Sigmoid colon (tissue), 6 donors: ENCODE measurements at regions not wholly inside any gene's neighbourhood (a gene's known extent, or its start where the extent isn't known, plus 50 kb on each side); places are given as distances from the start of the nearest gene placed in this dataset.

Experiments
- DNase-seq: peaks from one replicate; pipeline ENCODE4 v3.0.0-alpha.2; 2019
- H3K27ac ChIP-seq, 4 donors: fragments of 200-600 bp; sonication (generic); one replicate each; pipeline ENCODE4 v1.5.1; 2016 to 2019; ENCODE audit warnings: mild to moderate bottlenecking in 1 of 4
- H3K27me3 ChIP-seq, 3 donors: fragments of 200-600 bp; sonication (generic); one replicate each; pipeline ENCODE4 v1.5.1; 2019; ENCODE audit warnings: mild to moderate bottlenecking in 1 of 3
- H3K36me3 ChIP-seq, 4 donors: fragments of 200-600 bp; sonication (generic); one replicate each; pipeline ENCODE4 v1.5.1; 2016 to 2019
- H3K4me1 ChIP-seq, 4 donors: fragments of 200-600 bp; sonication (generic); one replicate each; pipeline ENCODE4 v1.5.1; 2017 to 2019
- H3K4me3 ChIP-seq, 4 donors: fragments of 200-600 bp; sonication (generic); one replicate each; pipeline ENCODE4 v1.5.1; 2017 to 2019; ENCODE audit warnings: mild to moderate bottlenecking in 2 of 4, moderate library complexity in 1 of 4
- H3K9me3 ChIP-seq, 4 donors: fragments of 200-600 bp in 3 of 4; sonication (generic) in 3 of 4; one replicate each; pipeline versions ENCODE4 v1.5.1 to v1.6.1; 2013 to 2019
- EP300 ChIP-seq, 4 donors: sonication (generic); formaldehyde crosslinking; IDR thresholded peaks; one replicate each; pipeline ENCODE4 v1.6.1; 2017; ENCODE audit warnings: antibody characterized with exemption in 4 of 4
- POLR2A ChIP-seq, 2 donors: fragments of 450-650 bp; IDR thresholded peaks; one replicate each; pipeline ENCODE4 v1.6.1; 2016; ENCODE audit warnings: antibody characterized with exemption in 2 of 2, mild to moderate bottlenecking in 2 of 2, moderate library complexity in 2 of 2
- POLR2AphosphoS5 ChIP-seq, 4 donors: sonication (generic); formaldehyde crosslinking; IDR thresholded peaks; one replicate each; pipeline ENCODE4 v1.6.1; 2017; ENCODE audit warnings: antibody characterized with exemption in 4 of 4
- WGBS, 2 donors: extraction: QIAGEN DNeasy Blood & Tissue Kit; methylation state at CpG; one replicate each; pipeline ENCODE4 v1.1.7; 2013; 5-methylcytosine and 5-hydroxymethylcytosine counted together
- intact Hi-C: fragments of 100-400 bp; cut with DNase I; formaldehyde crosslinking; loops from one replicate; pipeline ENCODE4 v1.15.1; 2023
- TF ChIP-seq, protein P1 (sequence below), 4 experiments: fragments of 450-650 bp in 3 of 4; fragments of 200-600 bp in 1 of 4; IDR thresholded peaks; one replicate each; pipeline ENCODE4 v1.5.1; 2016 to 2019; ENCODE audit warnings: antibody characterized with exemption in 4 of 4, mild to moderate bottlenecking in 3 of 4, moderate library complexity in 2 of 4
- donor health status: healthy with polysubstance abuse.
- donor health status: healthy.

DNA sequence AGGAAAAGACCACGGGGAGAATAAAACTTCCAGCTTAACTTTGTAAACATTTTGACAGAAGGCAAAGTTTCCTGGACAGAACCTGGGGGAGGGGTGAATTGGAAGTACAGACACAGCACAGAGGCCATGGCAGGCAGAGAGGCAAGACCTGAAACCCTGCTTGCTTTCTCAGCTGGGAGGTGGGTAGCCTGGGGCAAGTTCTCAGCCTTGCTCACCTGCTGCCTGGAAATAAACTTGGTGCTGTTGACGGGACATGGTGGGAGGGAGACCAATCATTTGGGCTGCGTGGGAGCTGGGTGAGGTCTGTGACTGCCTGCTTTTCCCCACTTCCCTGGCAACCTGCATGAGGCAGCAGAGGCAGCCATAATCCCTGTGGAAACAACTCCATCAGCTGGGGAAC, 221.3 kb downstream of the MOXD1 start:
- Histone ChIP-seq H3K27ac (no peak overlapping the region), H3K36me3 (no peaks in the 10 kb centered on the region), H3K9me3 (peaks cover 0 to 5% (median 2%) of the 10 kb centered on the region in 4 donors), H3K4me1 (no peaks in the 10 kb centered on the region), H3K4me3 (no peak overlapping the region), H3K27me3 (no peaks in the 10 kb centered on the region)
- 71 to 80% methylated on average over 3 of the region's 3 CpGs for WGBS, 2 donors
- no peak for DNase-seq
- no peak for TF ChIP-seq POLR2AphosphoS5 (IDR thresholded peaks at IDR 0.05)
- no peak for TF ChIP-seq EP300 (IDR thresholded peaks at IDR 0.05)
- TF ChIP-seq, protein P1, sequence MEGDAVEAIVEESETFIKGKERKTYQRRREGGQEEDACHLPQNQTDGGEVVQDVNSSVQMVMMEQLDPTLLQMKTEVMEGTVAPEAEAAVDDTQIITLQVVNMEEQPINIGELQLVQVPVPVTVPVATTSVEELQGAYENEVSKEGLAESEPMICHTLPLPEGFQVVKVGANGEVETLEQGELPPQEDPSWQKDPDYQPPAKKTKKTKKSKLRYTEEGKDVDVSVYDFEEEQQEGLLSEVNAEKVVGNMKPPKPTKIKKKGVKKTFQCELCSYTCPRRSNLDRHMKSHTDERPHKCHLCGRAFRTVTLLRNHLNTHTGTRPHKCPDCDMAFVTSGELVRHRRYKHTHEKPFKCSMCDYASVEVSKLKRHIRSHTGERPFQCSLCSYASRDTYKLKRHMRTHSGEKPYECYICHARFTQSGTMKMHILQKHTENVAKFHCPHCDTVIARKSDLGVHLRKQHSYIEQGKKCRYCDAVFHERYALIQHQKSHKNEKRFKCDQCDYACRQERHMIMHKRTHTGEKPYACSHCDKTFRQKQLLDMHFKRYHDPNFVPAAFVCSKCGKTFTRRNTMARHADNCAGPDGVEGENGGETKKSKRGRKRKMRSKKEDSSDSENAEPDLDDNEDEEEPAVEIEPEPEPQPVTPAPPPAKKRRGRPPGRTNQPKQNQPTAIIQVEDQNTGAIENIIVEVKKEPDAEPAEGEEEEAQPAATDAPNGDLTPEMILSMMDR (IDR thresholded peaks at IDR 0.05), result no peak
- no peak for TF ChIP-seq POLR2A (IDR thresholded peaks at IDR 0.05)
- intact Hi-C loops, result no loop called here

DNA sequence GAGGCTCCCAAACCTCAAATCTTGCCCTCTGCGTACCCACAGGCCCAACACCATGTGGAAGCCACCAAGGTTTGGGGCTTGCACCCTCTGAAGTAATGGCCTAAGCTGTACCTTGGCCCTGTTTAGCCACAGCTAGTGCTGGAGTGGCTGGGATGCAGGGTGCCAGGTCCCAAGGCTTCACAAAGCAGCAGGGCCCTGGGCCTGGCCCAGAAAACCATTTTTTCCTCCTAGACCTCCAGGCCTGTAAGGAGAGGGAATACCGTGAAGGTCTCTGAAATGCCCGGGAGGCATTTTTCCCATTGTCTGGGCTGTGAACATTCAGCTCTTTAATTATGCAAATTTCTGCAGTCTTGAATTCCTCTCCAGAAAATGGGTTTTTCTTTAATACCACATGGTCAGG, 223.7 kb upstream of the CCN2 start:
- Histone ChIP-seq H3K27ac (no peak overlapping the region), H3K4me3 (no peak overlapping the region), H3K9me3 (peaks cover 0 to 7% (median 4%) of the 10 kb centered on the region in 4 donors), H3K36me3 (no peaks in the 10 kb centered on the region), H3K27me3 (no peaks in the 10 kb centered on the region), H3K4me1 (no peaks in the 10 kb centered on the region)
- no peak for DNase-seq
- intact Hi-C loops, result no loop called here
- TF ChIP-seq POLR2A (IDR thresholded peaks at IDR 0.05) (no peak), POLR2AphosphoS5 (IDR thresholded peaks at IDR 0.05) (no peak), EP300 (IDR thresholded peaks at IDR 0.05) (no peak)
- TF ChIP-seq, protein P1 (IDR thresholded peaks at IDR 0.05), result no peak
- WGBS, 2 donors, result 90 to 94% methylated on average over 3 of the region's 3 CpGs

DNA sequence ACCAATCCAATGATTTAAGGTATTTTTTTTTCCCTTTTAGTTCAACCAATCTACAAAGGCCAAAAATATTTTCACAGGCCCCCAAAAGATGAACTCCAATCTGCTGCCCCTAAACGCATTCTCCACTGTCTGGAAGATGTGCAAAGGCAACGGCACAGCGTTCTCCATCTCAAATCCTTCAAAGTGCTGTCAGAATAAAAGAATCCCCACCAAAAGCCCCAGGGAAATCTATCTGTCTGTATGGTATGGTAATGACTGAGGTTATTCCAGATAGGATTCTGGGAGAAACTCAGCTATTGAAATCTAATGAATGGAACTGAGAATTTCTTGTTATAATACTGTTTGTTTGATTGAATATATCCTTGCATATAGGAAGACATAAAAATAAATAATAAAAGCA, 217.8 kb upstream of the CCN2 start:
- H3K36me3 ChIP-seq, result no peaks in the 10 kb centered on the region
- no peaks in the 10 kb centered on the region for H3K9me3 ChIP-seq
- no peak for DNase-seq
- no peak overlapping the region for H3K4me3 ChIP-seq
- WGBS, 2 donors, result 87 to 94% methylated on average over 3 of the region's 3 CpGs
- no peaks in the 10 kb centered on the region for H3K27me3 ChIP-seq
- no peaks in the 10 kb centered on the region for H3K4me1 ChIP-seq
- TF ChIP-seq POLR2AphosphoS5 (IDR thresholded peaks at IDR 0.05) (no peak), POLR2A (IDR thresholded peaks at IDR 0.05) (no peak), EP300 (IDR thresholded peaks at IDR 0.05) (no peak)
- TF ChIP-seq, protein P1 (IDR thresholded peaks at IDR 0.05), result no peak
- intact Hi-C loops, result no loop called here
- H3K27ac ChIP-seq, result no peak overlapping the region

- H3K9me3 ChIP-seq, result no peaks in the 10 kb centered on the region
- H3K4me1 ChIP-seq, result no peaks in the 10 kb centered on the region
- no peak overlapping the region for H3K4me3 ChIP-seq
- WGBS, 2 donors, result 11 to 50% methylated on average over 4 of the region's 4 CpGs
- TF ChIP-seq POLR2AphosphoS5 (IDR thresholded peaks at IDR 0.05) (no peak), EP300 (IDR thresholded peaks at IDR 0.05) (no peak)
- TF ChIP-seq, protein P1 (IDR thresholded peaks at IDR 0.05), result no peak
- no peaks in the 10 kb centered on the region for H3K36me3 ChIP-seq
- no peak for DNase-seq
- intact Hi-C loops, result no loop called here
- no peak overlapping the region for H3K27ac ChIP-seq
- H3K27me3 ChIP-seq, result no peaks in the 10 kb centered on the region
These were observed 217.0 kb upstream of the CCN2 start for GRCh38 chr6:132167929-132168892.
